ENCODE measurements at regions not wholly inside any gene's neighbourhood (a gene's known extent, or its start where the extent isn't known, plus 50 kb on each side); places are given as distances from the start of the nearest gene placed in this dataset.

DNA sequence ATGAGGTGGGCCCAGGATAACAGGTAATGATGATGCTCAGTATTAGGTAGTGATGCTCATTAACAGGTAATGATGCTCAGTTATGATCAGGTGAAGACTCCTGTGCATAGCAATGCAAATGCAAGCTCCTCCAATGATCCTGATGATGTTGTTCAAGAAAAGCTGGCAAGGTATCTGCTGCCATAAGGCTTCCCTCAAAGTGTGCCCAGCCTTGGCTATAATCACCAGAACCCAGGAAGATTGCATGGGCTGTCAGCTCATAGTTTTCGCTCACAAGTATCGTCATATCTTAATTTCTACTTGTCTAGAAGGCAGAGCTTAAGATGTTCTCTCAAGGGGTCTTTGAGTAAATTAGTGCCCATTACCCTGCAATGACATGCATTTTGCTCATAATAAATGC, 366.2 kb upstream of the CLNK start:
- H2BK5ac ChIP-seq (ENCODE audit: low read depth, low read length) = no peak overlapping the region
- ChIA-PET CTCF (ENCODE audit: partially characterized antibody) (no interaction called here), POLR2A (ENCODE audit: partially characterized antibody) (no interaction called here)
- no peak for DNase-seq (ENCODE audit: low read depth in 1 of 2, low spot score in 2 of 2)
- no peak overlapping the region for H4K91ac ChIP-seq (replicated peaks; ENCODE audit: insufficient read length, low read length)
- no peaks in the 10 kb centered on the region for H3K4me1 ChIP-seq (replicated peaks in 1 of 4; ENCODE audit: control insufficient read depth in 3 of 4, insufficient read depth in 4 of 4, low read length in 3 of 4)
- H3K18ac ChIP-seq (ENCODE audit: extremely low read depth, low read length) = no peak overlapping the region
- H4K20me1 ChIP-seq (replicated peaks in 1 of 2; ENCODE audit: control insufficient read depth in 1 of 2, insufficient read depth in 2 of 2, low read length in 2 of 2) = no peaks in the 10 kb centered on the region
- H3K79me1 ChIP-seq (ENCODE audit: low read depth, low read length) = no peaks in the 10 kb centered on the region
- 96% methylated on average over 2 of the region's 2 CpGs; no CpG with 5 or more reads in 1 of the 2 experiments for WGBS, 2 experiments (ENCODE audit: extremely low coverage in 1 of 2, insufficient coverage in 1 of 2, insufficient read length in 1 of 2, insufficient replicate concordance in 2 of 2, low coverage in 1 of 2, low lambda C conversion rate in 2 of 2, missing lambda C conversion rate in 1 of 2)
- H2BK120ac ChIP-seq (replicated peaks; ENCODE audit: low read depth, low read length) = no peak overlapping the region
- H2BK15ac ChIP-seq (ENCODE audit: low read length) = no peak overlapping the region
- no peak overlapping the region for H3K9ac ChIP-seq (replicated peaks in 1 of 4; ENCODE audit: extremely low read depth in 1 of 4, low read depth in 3 of 4, low read length in 3 of 4)
- H4K8ac ChIP-seq (ENCODE audit: extremely low read depth, insufficient read depth, low read length) = no peak overlapping the region
- H3K56ac ChIP-seq (replicated peaks; ENCODE audit: insufficient read length, low read depth, low read length) = no peak overlapping the region
- no peaks in the 10 kb centered on the region for H3K23me2 ChIP-seq (ENCODE audit: low read depth, low read length)
- no peak overlapping the region for H2BK12ac ChIP-seq (ENCODE audit: low read depth, low read length)
- H3K23ac ChIP-seq (ENCODE audit: insufficient read length) = no peak overlapping the region
- no peak overlapping the region for H2AFZ ChIP-seq (ENCODE audit: low read length)
- no peaks in the 10 kb centered on the region for H3K36me3 ChIP-seq (ENCODE audit: control insufficient read depth in 2 of 4, insufficient read depth in 4 of 4, low read length in 3 of 4)
- no peak for FAIRE-seq
- H3K4ac ChIP-seq (replicated peaks; ENCODE audit: insufficient read length, low read depth, low read length) = no peak overlapping the region
- no peak overlapping the region for H3K4me3 ChIP-seq (ENCODE audit: extremely low read depth in 1 of 4, insufficient read depth in 2 of 4, low read depth in 3 of 4, low read length in 4 of 4)
- no peaks in the 10 kb centered on the region for H3K27me3 ChIP-seq (replicated peaks in 1 of 4; ENCODE audit: control insufficient read depth in 3 of 4, extremely low read depth in 1 of 4, insufficient read depth in 3 of 4, low read length in 3 of 4)
- no peaks in the 10 kb centered on the region for H3K9me3 ChIP-seq (ENCODE audit: insufficient read depth in 2 of 2, low read depth in 1 of 2, low read length in 1 of 2)
- no peak overlapping the region for H2AK5ac ChIP-seq (ENCODE audit: low read depth, low read length)
- no peak overlapping the region for H2BK20ac ChIP-seq (ENCODE audit: low read length)
- H3K79me2 ChIP-seq (ENCODE audit: control insufficient read depth in 1 of 2, insufficient read depth in 2 of 2, low read length in 2 of 2) = no peaks in the 10 kb centered on the region
- TF ChIP-seq RXRA (IDR thresholded peaks at IDR 0.05; ENCODE audit: insufficient read depth, low read depth, low read length) = no peak
- H4K5ac ChIP-seq (ENCODE audit: insufficient read length, low read depth, low read length) = no peak overlapping the region
- no peak overlapping the region for H3K4me2 ChIP-seq (ENCODE audit: insufficient read depth in 1 of 2, low read depth in 2 of 2, low read length in 2 of 2)
- H3K14ac ChIP-seq (ENCODE audit: insufficient read length) = no peak overlapping the region
- no peak overlapping the region for H3K27ac ChIP-seq (ENCODE audit: low read depth, low read length)

Data from H1 (cell line).